Osteoblast (primary cell): ENCODE measurements at regions not wholly inside any gene's neighbourhood (a gene's known extent, or its start where the extent isn't known, plus 50 kb on each side); places are given as distances from the start of the nearest gene placed in this dataset.

Experiments used
- DNase-seq: peaks from one replicate; pipeline ENCODE4 v3.0.0; 2011; ENCODE audit warnings: low spot score, mixed read lengths; ENCODE audit not compliant: insufficient read length; ENCODE audit errors: missing footprints
- H2AFZ ChIP-seq: 2 replicates; pipeline ENCODE4 v1.6.0; 2011; ENCODE audit warnings: mild to moderate bottlenecking, low read length
- H3K27ac ChIP-seq: 2 replicates; pipeline ENCODE4 v1.5.1; 2011; ENCODE audit warnings: mild to moderate bottlenecking, low read depth, low read length, moderate library complexity
- H3K27me3 ChIP-seq: 2 replicates; pipeline ENCODE4 v1.6.0; 2012; ENCODE audit warnings: mild to moderate bottlenecking, control low read depth, inconsistent platforms, low read length, moderate library complexity; ENCODE audit not compliant: insufficient read depth
- H3K36me3 ChIP-seq: 2 replicates; pipeline ENCODE4 v1.5.1; 2011; ENCODE audit warnings: mild to moderate bottlenecking, low read length, control low read depth, moderate library complexity; ENCODE audit not compliant: insufficient read depth
- H3K4me1 ChIP-seq: 2 replicates; pipeline ENCODE4 v1.5.1; 2011; ENCODE audit warnings: mild to moderate bottlenecking, low read length, control low read depth, moderate library complexity; ENCODE audit not compliant: insufficient read depth
- H3K4me2 ChIP-seq: 2 replicates; pipeline ENCODE4 v1.6.0; 2011; ENCODE audit warnings: mild to moderate bottlenecking, low read length; ENCODE audit not compliant: insufficient read depth
- H3K4me3 ChIP-seq: fragments of 200-600 bp; sonication (generic); 3 replicates; pipeline ENCODE4 v1.5.1; 2012; ENCODE audit warnings: mild to moderate bottlenecking, low read length, inconsistent platforms; ENCODE audit not compliant: insufficient read depth
- H3K79me2 ChIP-seq: 2 replicates; pipeline ENCODE4 v1.6.0; 2012; ENCODE audit warnings: mild to moderate bottlenecking, low read length, control low read depth, inconsistent platforms; ENCODE audit not compliant: insufficient read depth
- H3K9me3 ChIP-seq: 2 replicates; pipeline ENCODE4 v1.5.1; 2011; ENCODE audit warnings: low read depth, low read length, control low read depth
- H4K20me1 ChIP-seq: 2 replicates; pipeline ENCODE4 v1.6.0; 2012; ENCODE audit warnings: mild to moderate bottlenecking, low read length, control low read depth; ENCODE audit not compliant: insufficient read depth
- CTCF ChIP-seq: IDR thresholded peaks from 2 replicates; pipeline ENCODE4 v1.5.1; 2011; ENCODE audit warnings: mild to moderate bottlenecking, low read depth, low read length, moderate library complexity; ENCODE audit errors: extremely low read depth

- Histone ChIP-seq H3K36me3 (no peaks in the 10 kb centered on the region), H3K27ac (no peak overlapping the region), H3K79me2 (no peaks in the 10 kb centered on the region), H3K4me3 (no peak overlapping the region), H3K4me2 (no peak overlapping the region), H3K9me3 (no peaks in the 10 kb centered on the region), H4K20me1 (no peaks in the 10 kb centered on the region), H2AFZ (no peak overlapping the region), H3K4me1 (peaks cover 5% of the 10 kb centered on the region), H3K27me3 (no peaks in the 10 kb centered on the region)
- no peak for TF ChIP-seq CTCF
- DNase-seq, result no peak
Measured at GRCh38 chr6:165015676-165016075, 293.7 kb downstream of the C6orf118 start.

- Histone ChIP-seq H4K20me1 (no peaks in the 10 kb centered on the region), H2AFZ (no peak overlapping the region), H3K27ac (no peak overlapping the region), H3K4me3 (no peak overlapping the region), H3K4me1 (peaks cover 5% of the 10 kb centered on the region), H3K9me3 (no peaks in the 10 kb centered on the region), H3K4me2 (no peak overlapping the region), H3K27me3 (no peaks in the 10 kb centered on the region), H3K79me2 (no peaks in the 10 kb centered on the region), H3K36me3 (no peaks in the 10 kb centered on the region)
- no peak for DNase-seq
- no peak for TF ChIP-seq CTCF
Measured at GRCh38 chr6:165013701-165014100, 295.7 kb downstream of the C6orf118 start.

DNA sequence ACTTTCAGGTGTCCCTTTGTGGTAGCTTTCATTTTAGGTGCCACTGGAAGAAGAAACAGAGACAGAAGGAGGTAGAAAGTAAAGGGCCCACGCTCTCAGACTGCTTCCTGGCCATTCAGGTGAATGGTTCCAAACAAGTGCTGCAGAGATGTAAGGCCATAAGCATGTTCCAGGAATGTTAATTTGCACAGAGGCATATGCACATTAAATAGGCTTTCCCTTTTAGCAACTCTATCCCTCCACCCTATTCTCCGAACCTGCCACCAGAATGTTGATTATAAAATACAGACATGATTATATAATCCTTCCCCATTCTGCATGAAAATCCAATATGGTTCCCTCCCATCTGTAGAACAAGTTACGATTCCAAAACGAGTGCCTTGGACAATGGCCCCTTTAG lies 297.2 kb downstream of the C6orf118 start:
- no peaks in the 10 kb centered on the region for H4K20me1 ChIP-seq

More for the DNA sequence above, 297.2 kb downstream of the C6orf118 start:
- Histone ChIP-seq H3K79me2 (no peaks in the 10 kb centered on the region), H3K4me2 (no peak overlapping the region), H2AFZ (no peak overlapping the region), H3K36me3 (no peaks in the 10 kb centered on the region), H3K4me1 (peaks cover 5% of the 10 kb centered on the region), H3K27ac (no peak overlapping the region), H3K4me3 (no peak overlapping the region), H3K9me3 (no peaks in the 10 kb centered on the region), H3K27me3 (no peaks in the 10 kb centered on the region)
- DNase-seq, result no peak
- TF ChIP-seq CTCF, result no peak
